H1 (cell line): ENCODE measurements at regions not wholly inside any gene's neighbourhood (a gene's known extent, or its start where the extent isn't known, plus 50 kb on each side); places are given as distances from the start of the nearest gene placed in this dataset.

Source experiments
- CHD1 ChIP-seq: IDR thresholded peaks from 2 replicates; pipeline ENCODE4 v1.6.1; 2012; ENCODE audit warnings: low read depth, low read length, improper control_type of control experiment
- CHD7 ChIP-seq: fragments of 300-600 bp; sonication (generic); IDR thresholded peaks from 2 replicates; pipeline ENCODE4 v1.7.1; 2012; ENCODE audit warnings: low read length, moderate library complexity, mild to moderate bottlenecking, inconsistent platforms; ENCODE audit not compliant: insufficient replicate concordance
- E2F6 ChIP-seq: IDR thresholded peaks from 2 replicates; pipeline ENCODE4 v1.6.1; 2012; ENCODE audit warnings: inconsistent platforms
- HDAC6 ChIP-seq: IDR thresholded peaks from one replicate; pipeline ENCODE4 v1.7.1; 2012; ENCODE audit warnings: low read depth, mild to moderate bottlenecking, inconsistent platforms, low read length, moderate library complexity
- SP4 ChIP-seq: IDR thresholded peaks from 2 replicates; pipeline ENCODE4 v1.6.1; 2012; ENCODE audit warnings: low read length, inconsistent platforms
- TAF7 ChIP-seq: optimal IDR thresholded peaks from 2 replicates; pipeline ENCODE3; 2011; ENCODE audit warnings: low read depth, mild to moderate bottlenecking, inconsistent platforms, low read length, moderate library complexity, borderline replicate concordance
- TCF12 ChIP-seq: IDR thresholded peaks from 2 replicates; pipeline ENCODE4 v1.6.1; 2011; ENCODE audit warnings: low read depth, mild to moderate bottlenecking, low read length
- TF ChIP-seq, protein P1 (sequence below): IDR thresholded peaks from 2 replicates; pipeline ENCODE4 v1.6.1; 2011; ENCODE audit warnings: low read length, improper control_type of control experiment

GRCh38 chr1:94719926-94720793 lies 100.0 kb upstream of the SLC44A3 start (continued):
- TF ChIP-seq CHD1 (no peak), E2F6 (no peak), CHD7 (no peak), TCF12 (no peak), HDAC6 (no peak), TAF7 (no peak), SP4 (no peak)
- TF ChIP-seq, protein P1, sequence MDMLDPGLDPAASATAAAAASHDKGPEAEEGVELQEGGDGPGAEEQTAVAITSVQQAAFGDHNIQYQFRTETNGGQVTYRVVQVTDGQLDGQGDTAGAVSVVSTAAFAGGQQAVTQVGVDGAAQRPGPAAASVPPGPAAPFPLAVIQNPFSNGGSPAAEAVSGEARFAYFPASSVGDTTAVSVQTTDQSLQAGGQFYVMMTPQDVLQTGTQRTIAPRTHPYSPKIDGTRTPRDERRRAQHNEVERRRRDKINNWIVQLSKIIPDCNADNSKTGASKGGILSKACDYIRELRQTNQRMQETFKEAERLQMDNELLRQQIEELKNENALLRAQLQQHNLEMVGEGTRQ, result no peak
